Epithelial cell of proximal tubule (primary cell): ENCODE measurements at regions not wholly inside any gene's neighbourhood (a gene's known extent, or its start where the extent isn't known, plus 50 kb on each side); places are given as distances from the start of the nearest gene placed in this dataset.

Source experiments
- DNase-seq: peaks from one replicate; pipeline ENCODE4 v3.0.0-alpha.2; 2011; ENCODE audit warnings: low read depth
- H3K4me3 ChIP-seq: 2 replicates; pipeline ENCODE4 v1.5.1; 2011; ENCODE audit warnings: low read depth, mild to moderate bottlenecking, low read length
- CTCF ChIP-seq: conservative IDR thresholded peaks from 2 replicates; pipeline ENCODE4 v1.5.1; 2012; ENCODE audit warnings: low read depth, mild to moderate bottlenecking, low read length

- no peak for TF ChIP-seq CTCF
- no peak for DNase-seq
- no peak overlapping the region for H3K4me3 ChIP-seq
Measured at GRCh38 chr4:153989505-153989904, 200.6 kb upstream of the SFRP2 start.

- DNase-seq, result no peak
- no peak overlapping the region for H3K4me3 ChIP-seq
- TF ChIP-seq CTCF, result no peak
Measured at GRCh38 chr4:153988492-153989363, 199.8 kb upstream of the SFRP2 start.

GRCh38 chr4:153987291-153987690, 198.4 kb upstream of the SFRP2 start:
- TF ChIP-seq CTCF, result no peak
- H3K4me3 ChIP-seq, result no peak overlapping the region
- DNase-seq, result no peak

GRCh38 chr4:153976954-153977353, 188.1 kb upstream of the SFRP2 start:
- no peak overlapping the region for H3K4me3 ChIP-seq

GRCh38 chr4:153974452-153974851, 185.6 kb upstream of the SFRP2 start:
- no peak overlapping the region for H3K4me3 ChIP-seq
- no peak for TF ChIP-seq CTCF
- no peak for DNase-seq

More at GRCh38 chr4:153976954-153977353, 188.1 kb upstream of the SFRP2 start:
- DNase-seq, result no peak
- no peak for TF ChIP-seq CTCF

GRCh38 chr4:153973942-153974341, 185.1 kb upstream of the SFRP2 start:
- no peak overlapping the region for H3K4me3 ChIP-seq
- no peak for TF ChIP-seq CTCF
- no peak for DNase-seq

- no peak overlapping the region for H3K4me3 ChIP-seq
- no peak for DNase-seq
- TF ChIP-seq CTCF, result no peak
Measured at GRCh38 chr4:153971899-153972298, 183.0 kb upstream of the SFRP2 start.
